ENCODE measurements at regions not wholly inside any gene's neighbourhood (a gene's known extent, or its start where the extent isn't known, plus 50 kb on each side); places are given as distances from the start of the nearest gene placed in this dataset.

DNA sequence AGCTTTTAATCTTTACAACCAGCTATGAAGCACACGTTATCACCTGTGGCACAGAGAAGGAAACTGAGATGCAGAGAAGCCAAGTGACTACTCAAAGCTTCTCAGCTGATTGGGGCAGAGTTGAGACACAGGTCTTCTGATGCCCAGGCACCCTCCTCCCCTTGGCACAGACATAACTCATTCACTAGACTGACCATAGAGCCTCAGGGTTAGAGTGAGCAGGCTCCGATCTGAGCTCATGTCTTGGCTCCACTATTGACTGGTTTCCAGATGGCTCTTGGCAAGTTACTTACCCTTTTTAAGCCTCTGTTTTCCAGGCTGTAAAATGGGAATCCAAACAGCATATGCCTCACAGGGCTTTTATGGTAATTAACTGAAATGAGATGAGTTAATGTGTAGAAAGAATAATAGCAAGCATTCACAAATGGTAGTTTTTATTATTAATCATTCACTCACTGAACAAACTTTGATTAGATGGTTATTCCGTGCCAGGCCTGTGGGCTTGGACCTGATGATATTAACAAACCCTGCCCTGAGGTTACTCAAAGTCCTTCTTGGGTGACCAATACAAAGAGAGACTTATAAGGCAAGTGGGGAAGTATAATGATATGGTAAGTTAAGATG is 184.3 kb downstream of the ANXA2 start:
- Histone ChIP-seq H3K27ac (ENCODE audit: low read length) (no peak overlapping the region), H3K9me3 (ENCODE audit: insufficient read depth, low read length, severe bottlenecking) (no peaks in the 10 kb centered on the region), H3K4me1 (ENCODE audit: insufficient read depth, low read length) (no peaks in the 10 kb centered on the region), H3K9ac (ENCODE audit: low read depth, low read length) (no peak overlapping the region), H3K4me2 (ENCODE audit: insufficient read depth, low read length) (no peak overlapping the region), H2AFZ (ENCODE audit: low read depth, low read length) (no peak overlapping the region), H4K20me1 (ENCODE audit: insufficient read depth, low read length) (no peaks in the 10 kb centered on the region), H3K4me3 (ENCODE audit: low read depth in 1 of 2, low read length in 2 of 2) (no peak overlapping the region), H3K27me3 (ENCODE audit: insufficient read depth, low read length, poor library complexity) (no peaks in the 10 kb centered on the region), H3K79me2 (ENCODE audit: insufficient read depth, low read length) (no peaks in the 10 kb centered on the region), H3K36me3 (ENCODE audit: insufficient read depth, low read length) (no peaks in the 10 kb centered on the region)
- ATAC-seq (ENCODE audit: insufficient read depth, low read depth), result no peak
- TF ChIP-seq, protein P1, sequence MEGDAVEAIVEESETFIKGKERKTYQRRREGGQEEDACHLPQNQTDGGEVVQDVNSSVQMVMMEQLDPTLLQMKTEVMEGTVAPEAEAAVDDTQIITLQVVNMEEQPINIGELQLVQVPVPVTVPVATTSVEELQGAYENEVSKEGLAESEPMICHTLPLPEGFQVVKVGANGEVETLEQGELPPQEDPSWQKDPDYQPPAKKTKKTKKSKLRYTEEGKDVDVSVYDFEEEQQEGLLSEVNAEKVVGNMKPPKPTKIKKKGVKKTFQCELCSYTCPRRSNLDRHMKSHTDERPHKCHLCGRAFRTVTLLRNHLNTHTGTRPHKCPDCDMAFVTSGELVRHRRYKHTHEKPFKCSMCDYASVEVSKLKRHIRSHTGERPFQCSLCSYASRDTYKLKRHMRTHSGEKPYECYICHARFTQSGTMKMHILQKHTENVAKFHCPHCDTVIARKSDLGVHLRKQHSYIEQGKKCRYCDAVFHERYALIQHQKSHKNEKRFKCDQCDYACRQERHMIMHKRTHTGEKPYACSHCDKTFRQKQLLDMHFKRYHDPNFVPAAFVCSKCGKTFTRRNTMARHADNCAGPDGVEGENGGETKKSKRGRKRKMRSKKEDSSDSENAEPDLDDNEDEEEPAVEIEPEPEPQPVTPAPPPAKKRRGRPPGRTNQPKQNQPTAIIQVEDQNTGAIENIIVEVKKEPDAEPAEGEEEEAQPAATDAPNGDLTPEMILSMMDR (IDR thresholded peaks at IDR 0.05; ENCODE audit: borderline replicate concordance, extremely low read depth, low read length, poor library complexity, severe bottlenecking), result no peak
- no peak for TF ChIP-seq EZH2 (IDR thresholded peaks at IDR 0.05; ENCODE audit: borderline replicate concordance, low read depth, low read length, severe bottlenecking)
- no peak for DNase-seq

DNA sequence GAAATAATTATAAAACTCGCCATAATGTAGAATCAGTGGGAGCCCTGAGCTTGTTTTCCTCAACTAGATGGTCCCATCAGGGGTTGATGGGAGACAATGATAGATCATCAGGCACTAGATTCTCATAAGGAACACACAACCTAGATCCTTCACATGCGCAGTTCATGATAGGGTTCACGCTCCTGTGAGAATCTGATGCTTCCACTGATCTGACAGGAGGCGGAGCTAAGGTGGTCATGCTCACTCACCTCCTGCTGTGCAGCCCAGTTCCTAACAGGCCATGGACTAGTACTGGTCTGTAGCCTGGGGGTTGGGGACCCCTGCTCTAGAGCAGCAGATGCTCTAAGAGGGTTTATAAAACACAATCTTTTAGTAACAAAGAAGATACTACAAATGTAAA is 183.6 kb downstream of the ANXA2 start:
- TF ChIP-seq, protein P1 (IDR thresholded peaks at IDR 0.05; ENCODE audit: borderline replicate concordance, extremely low read depth, low read length, poor library complexity, severe bottlenecking), result no peak
- TF ChIP-seq EZH2 (IDR thresholded peaks at IDR 0.05; ENCODE audit: borderline replicate concordance, low read depth, low read length, severe bottlenecking), result no peak
- Histone ChIP-seq H4K20me1 (ENCODE audit: insufficient read depth, low read length) (no peaks in the 10 kb centered on the region), H3K79me2 (ENCODE audit: insufficient read depth, low read length) (no peaks in the 10 kb centered on the region), H3K4me3 (ENCODE audit: low read depth in 1 of 2, low read length in 2 of 2) (no peak overlapping the region), H2AFZ (ENCODE audit: low read depth, low read length) (no peak overlapping the region), H3K27ac (ENCODE audit: low read length) (no peak overlapping the region), H3K9ac (ENCODE audit: low read depth, low read length) (no peak overlapping the region), H3K4me2 (ENCODE audit: insufficient read depth, low read length) (no peak overlapping the region), H3K27me3 (ENCODE audit: insufficient read depth, low read length, poor library complexity) (no peaks in the 10 kb centered on the region), H3K36me3 (ENCODE audit: insufficient read depth, low read length) (no peaks in the 10 kb centered on the region), H3K4me1 (ENCODE audit: insufficient read depth, low read length) (no peaks in the 10 kb centered on the region), H3K9me3 (ENCODE audit: insufficient read depth, low read length, severe bottlenecking) (no peaks in the 10 kb centered on the region)
- no peak for DNase-seq
- no peak for ATAC-seq (ENCODE audit: insufficient read depth, low read depth)

DNA sequence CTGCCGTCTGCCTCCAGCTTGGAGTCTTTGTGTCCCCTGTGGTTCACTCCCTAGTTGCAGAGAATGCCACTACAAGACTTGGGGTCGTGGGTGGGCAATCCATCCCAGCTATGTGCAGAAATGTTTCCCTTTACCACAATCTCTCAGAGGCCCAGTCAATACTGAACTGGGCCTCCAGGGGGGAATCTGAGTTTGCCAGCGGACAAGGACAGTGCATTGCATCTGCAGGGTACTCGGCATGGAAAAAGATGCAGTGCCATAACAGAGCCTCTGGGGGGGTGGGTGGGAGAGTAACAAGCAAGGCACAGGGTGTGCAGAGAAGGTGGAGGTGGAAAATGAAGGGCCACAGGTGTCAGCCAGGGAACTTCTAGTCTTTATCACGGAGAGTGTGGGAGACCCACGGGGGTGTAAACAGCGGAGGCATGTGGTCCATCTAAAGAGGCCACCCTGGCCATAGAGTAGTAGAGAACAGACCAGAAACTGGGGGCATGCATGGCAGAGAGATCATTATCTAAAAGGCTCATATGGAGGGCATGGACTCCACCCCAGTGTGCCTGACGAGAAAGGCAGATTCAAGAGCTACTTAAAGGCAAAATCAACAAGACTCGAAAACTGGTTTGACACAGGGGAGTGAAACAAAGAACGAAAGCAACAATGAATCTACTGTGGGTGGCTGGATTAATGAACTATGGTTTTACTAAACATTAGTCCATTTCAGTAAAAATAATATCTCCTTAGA is 182.4 kb downstream of the ANXA2 start:
- ATAC-seq (ENCODE audit: insufficient read depth, low read depth) (no peak), DNase-seq (no peak)
- no peak for TF ChIP-seq EZH2 (IDR thresholded peaks at IDR 0.05; ENCODE audit: borderline replicate concordance, low read depth, low read length, severe bottlenecking)
- TF ChIP-seq, protein P1 (IDR thresholded peaks at IDR 0.05; ENCODE audit: borderline replicate concordance, extremely low read depth, low read length, poor library complexity, severe bottlenecking), result no peak
- Histone ChIP-seq H2AFZ (ENCODE audit: low read depth, low read length) (no peak overlapping the region), H3K4me2 (ENCODE audit: insufficient read depth, low read length) (no peak overlapping the region), H3K9ac (ENCODE audit: low read depth, low read length) (no peak overlapping the region), H3K4me3 (ENCODE audit: low read depth in 1 of 2, low read length in 2 of 2) (no peak overlapping the region), H3K9me3 (ENCODE audit: insufficient read depth, low read length, severe bottlenecking) (no peaks in the 10 kb centered on the region), H3K36me3 (ENCODE audit: insufficient read depth, low read length) (no peaks in the 10 kb centered on the region), H4K20me1 (ENCODE audit: insufficient read depth, low read length) (no peaks in the 10 kb centered on the region), H3K79me2 (ENCODE audit: insufficient read depth, low read length) (no peaks in the 10 kb centered on the region), H3K4me1 (ENCODE audit: insufficient read depth, low read length) (no peaks in the 10 kb centered on the region), H3K27ac (ENCODE audit: low read length) (no peak overlapping the region), H3K27me3 (ENCODE audit: insufficient read depth, low read length, poor library complexity) (no peaks in the 10 kb centered on the region)
